ENCODE measurements at regions not wholly inside any gene's neighbourhood (a gene's known extent, or its start where the extent isn't known, plus 50 kb on each side); places are given as distances from the start of the nearest gene placed in this dataset.

- TF ChIP-seq CTCF (IDR thresholded peaks at IDR 0.05) (no peak), EZH2 (IDR thresholded peaks at IDR 0.05) (no peak), EZH2phosphoT487 (IDR thresholded peaks at IDR 0.05) (no peak)
Observed at GRCh38 chr3:159802864-159803263, 185.8 kb upstream of the IL12A start.
